Adrenal gland (tissue), 9 donors: ENCODE measurements at regions not wholly inside any gene's neighbourhood (a gene's known extent, or its start where the extent isn't known, plus 50 kb on each side); places are given as distances from the start of the nearest gene placed in this dataset.

ENCODE experiments used
- DNase-seq, 7 donors: peaks; one replicate each; pipeline ENCODE4 v3.0.0-alpha.2; 2019 to 2020
- H3K27ac ChIP-seq, 5 donors: fragments of 200-600 bp; sonication (generic) in 4 of 5; 1 replicate in 3 of 5; 2 replicates in 2 of 5; pipeline versions ENCODE4 v1.5.1 to v1.8.0; 2016 to 2020; ENCODE audit warnings: mild to moderate bottlenecking in 1 of 5
- H3K27me3 ChIP-seq: fragments of 200-600 bp; 2 replicates; pipeline ENCODE4 v1.8.0; 2021
- H3K36me3 ChIP-seq, 2 donors: fragments of 200-600 bp; replicated peaks in 1 of 2; 1 replicate in 1 of 2; 2 replicates in 1 of 2; pipeline versions ENCODE4 v1.5.1 to v1.8.0; 2018 to 2022
- H3K4me1 ChIP-seq, 2 donors: fragments of 200-600 bp; replicated peaks in 1 of 2; 1 replicate in 1 of 2; 2 replicates in 1 of 2; pipeline versions ENCODE4 v1.5.1 to v1.8.0; 2018 to 2021
- H3K4me3 ChIP-seq, 4 donors: fragments of 200-600 bp; sonication (generic) in 3 of 4; one replicate each; pipeline ENCODE4 v1.5.1; 2016 to 2018
- H3K9me3 ChIP-seq, 3 donors: fragments of 200-600 bp; sonication (generic) in 1 of 3; replicated peaks in 1 of 3; 1 replicate in 2 of 3; 2 replicates in 1 of 3; pipeline versions ENCODE4 v1.5.1 to v1.8.0; 2016 to 2021
- POLR2A ChIP-seq, 2 donors: fragments of 450-650 bp; IDR thresholded peaks; one replicate each; pipeline ENCODE4 v1.6.1; 2017; ENCODE audit warnings: antibody characterized with exemption in 2 of 2, mild to moderate bottlenecking in 2 of 2, moderate library complexity in 1 of 2
- WGBS, 4 donors: extraction: QIAGEN DNeasy Blood & Tissue Kit in 2 of 4; methylation state at CpG; one replicate each; pipeline versions ENCODE4 v1.1.5 to v1.1.7; 2013 to 2017; 5-methylcytosine and 5-hydroxymethylcytosine counted together
- intact Hi-C, 2 donors: fragments of 100-400 bp; cut with DNase I; formaldehyde crosslinking; loops; one replicate each; pipeline versions ENCODE4 v1.14.1 to v1.15.0; 2022 to 2023
- TF ChIP-seq, protein P1 (sequence below), 6 experiments: fragments of 450-650 bp in 4 of 6; fragments of 200-600 bp in 2 of 6; sonication (generic) in 1 of 6; IDR thresholded peaks; 1 replicate in 5 of 6; 2 replicates in 1 of 6; pipeline versions ENCODE4 v1.5.1 to v1.8.0; 2016 to 2021; ENCODE audit warnings: antibody characterized with exemption in 6 of 6, mild to moderate bottlenecking in 2 of 6, moderate library complexity in 1 of 6
- donor health status: healthy with polysubstance abuse.
- donor health status: Bipolar disorder and iron deficiency.
- donor health status: DM: yes; HTN: yes; CAD: no.
- donor health status: DM: no; HTN: no; CAD: no.
- donor health status: DM: no; HTN: no; CAD: no.

DNA sequence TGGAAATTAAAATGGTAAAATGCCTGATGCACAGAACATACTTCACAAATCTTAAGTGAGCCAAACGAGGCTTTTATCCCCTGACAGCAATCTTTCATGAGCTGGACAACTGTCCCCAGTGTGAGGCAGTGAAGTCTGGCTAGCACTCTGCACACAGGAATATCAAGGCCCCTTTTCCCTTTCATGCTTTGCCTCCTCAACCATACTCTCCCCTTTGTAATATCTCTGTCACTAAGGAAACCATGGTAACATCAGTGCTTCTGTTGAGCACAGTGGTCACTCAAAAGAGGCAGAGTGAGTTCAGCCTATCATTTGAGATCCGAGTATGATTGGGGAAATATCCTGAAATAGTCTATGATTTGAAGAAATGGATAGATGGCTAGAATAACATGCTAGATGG, 318.3 kb downstream of the ENC1 start:
- H3K27ac ChIP-seq: no peak overlapping the region
- no peaks in the 10 kb centered on the region for H3K4me1 ChIP-seq
- H3K36me3 ChIP-seq: no peaks in the 10 kb centered on the region
- no peak for TF ChIP-seq POLR2A (IDR thresholded peaks at IDR 0.05)
- TF ChIP-seq, protein P1, sequence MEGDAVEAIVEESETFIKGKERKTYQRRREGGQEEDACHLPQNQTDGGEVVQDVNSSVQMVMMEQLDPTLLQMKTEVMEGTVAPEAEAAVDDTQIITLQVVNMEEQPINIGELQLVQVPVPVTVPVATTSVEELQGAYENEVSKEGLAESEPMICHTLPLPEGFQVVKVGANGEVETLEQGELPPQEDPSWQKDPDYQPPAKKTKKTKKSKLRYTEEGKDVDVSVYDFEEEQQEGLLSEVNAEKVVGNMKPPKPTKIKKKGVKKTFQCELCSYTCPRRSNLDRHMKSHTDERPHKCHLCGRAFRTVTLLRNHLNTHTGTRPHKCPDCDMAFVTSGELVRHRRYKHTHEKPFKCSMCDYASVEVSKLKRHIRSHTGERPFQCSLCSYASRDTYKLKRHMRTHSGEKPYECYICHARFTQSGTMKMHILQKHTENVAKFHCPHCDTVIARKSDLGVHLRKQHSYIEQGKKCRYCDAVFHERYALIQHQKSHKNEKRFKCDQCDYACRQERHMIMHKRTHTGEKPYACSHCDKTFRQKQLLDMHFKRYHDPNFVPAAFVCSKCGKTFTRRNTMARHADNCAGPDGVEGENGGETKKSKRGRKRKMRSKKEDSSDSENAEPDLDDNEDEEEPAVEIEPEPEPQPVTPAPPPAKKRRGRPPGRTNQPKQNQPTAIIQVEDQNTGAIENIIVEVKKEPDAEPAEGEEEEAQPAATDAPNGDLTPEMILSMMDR (IDR thresholded peaks at IDR 0.05): no peak
- 74 to 80% (median 78%) methylated on average over 2 of the region's 2 CpGs for WGBS, 4 donors
- H3K9me3 ChIP-seq: no peaks in the 10 kb centered on the region
- H3K27me3 ChIP-seq: no peaks in the 10 kb centered on the region
- DNase-seq: no peak
- H3K4me3 ChIP-seq: no peak overlapping the region
- intact Hi-C loops: no loop called here

DNA sequence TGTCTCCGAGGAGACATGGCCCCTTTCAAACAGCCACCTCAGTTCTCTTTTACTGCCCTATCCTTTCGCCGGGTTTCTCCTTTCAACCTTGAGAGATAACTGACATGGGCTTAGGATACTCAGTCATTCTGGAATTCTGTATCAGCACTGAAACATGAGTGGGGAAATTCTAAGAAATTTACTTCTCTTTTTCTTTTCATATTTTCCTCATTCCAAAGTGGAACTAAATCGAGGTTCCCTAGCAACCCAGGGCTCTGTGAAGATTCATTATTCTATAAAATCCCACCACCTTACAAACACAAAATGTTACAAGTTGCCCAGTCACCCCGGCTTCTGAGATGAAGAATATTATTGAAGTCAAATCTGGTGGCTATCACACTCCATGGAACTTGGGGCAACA, 319.2 kb downstream of the ENC1 start:
- no peak overlapping the region for H3K4me3 ChIP-seq
- peaks cover 0 to 3% of the 10 kb centered on the region in 2 donors for H3K4me1 ChIP-seq
- no peaks in the 10 kb centered on the region for H3K9me3 ChIP-seq
- no peak overlapping the region for H3K27ac ChIP-seq
- no peaks in the 10 kb centered on the region for H3K27me3 ChIP-seq
- DNase-seq: no peak
- WGBS, 4 donors: 74 to 79% (median 76%) methylated on average over 5 of the region's 5 CpGs
- intact Hi-C loops: no loop called here
- H3K36me3 ChIP-seq: no peaks in the 10 kb centered on the region
- TF ChIP-seq, protein P1 (IDR thresholded peaks at IDR 0.05): no peak
- no peak for TF ChIP-seq POLR2A (IDR thresholded peaks at IDR 0.05)

GRCh38 chr5:74320526-74320925, 320.0 kb downstream of the ENC1 start:
- Histone ChIP-seq H3K4me1 (peaks cover 0 to 9% of the 10 kb centered on the region in 2 donors), H3K27ac (no peak overlapping the region), H3K4me3 (no peak overlapping the region), H3K9me3 (no peaks in the 10 kb centered on the region), H3K27me3 (no peaks in the 10 kb centered on the region), H3K36me3 (no peaks in the 10 kb centered on the region)
- WGBS, 4 donors: 89 to 92% (median 90%) methylated on average over 4 of the region's 4 CpGs
- no peak for TF ChIP-seq POLR2A (IDR thresholded peaks at IDR 0.05)
- TF ChIP-seq, protein P1 (IDR thresholded peaks at IDR 0.05): no peak
- intact Hi-C loops: no loop called here
- no peak for DNase-seq

GRCh38 chr5:74319076-74319475, 321.5 kb downstream of the ENC1 start:
- intact Hi-C loops: no loop called here
- WGBS, 4 donors: 80 to 89% (median 89%) methylated on average over 3 of the region's 3 CpGs
- DNase-seq: no peak

More at GRCh38 chr5:74319076-74319475, 321.5 kb downstream of the ENC1 start:
- H3K27me3 ChIP-seq: no peaks in the 10 kb centered on the region
- no peak overlapping the region for H3K27ac ChIP-seq
- peaks cover 0 to 9% of the 10 kb centered on the region in 2 donors for H3K4me1 ChIP-seq
- TF ChIP-seq, protein P1 (IDR thresholded peaks at IDR 0.05): no peak
- no peak for TF ChIP-seq POLR2A (IDR thresholded peaks at IDR 0.05)
- no peak overlapping the region for H3K4me3 ChIP-seq
- H3K36me3 ChIP-seq: no peaks in the 10 kb centered on the region
- no peaks in the 10 kb centered on the region for H3K9me3 ChIP-seq
